ENCODE measurements at regions not wholly inside any gene's neighbourhood (a gene's known extent, or its start where the extent isn't known, plus 50 kb on each side); places are given as distances from the start of the nearest gene placed in this dataset.

- TF ChIP-seq CTCF (IDR thresholded peaks at IDR 0.05) (no peak), POLR2A (IDR thresholded peaks at IDR 0.05) (no peak)
Observed at GRCh38 chr2:56647997-56648396, 464.2 kb downstream of the CCDC85A start.
